SW480 (cell line): ENCODE measurements at regions not wholly inside any gene's neighbourhood (a gene's known extent, or its start where the extent isn't known, plus 50 kb on each side); places are given as distances from the start of the nearest gene placed in this dataset.
A peak's percentile ranks its signal among the peaks of the same experiment; 100 is the strongest.

ENCODE experiments used
- DNase-seq: peaks from one replicate; pipeline ENCODE4 v3.0.0-alpha.2; 2016; ENCODE audit warnings: low spot score

DNA sequence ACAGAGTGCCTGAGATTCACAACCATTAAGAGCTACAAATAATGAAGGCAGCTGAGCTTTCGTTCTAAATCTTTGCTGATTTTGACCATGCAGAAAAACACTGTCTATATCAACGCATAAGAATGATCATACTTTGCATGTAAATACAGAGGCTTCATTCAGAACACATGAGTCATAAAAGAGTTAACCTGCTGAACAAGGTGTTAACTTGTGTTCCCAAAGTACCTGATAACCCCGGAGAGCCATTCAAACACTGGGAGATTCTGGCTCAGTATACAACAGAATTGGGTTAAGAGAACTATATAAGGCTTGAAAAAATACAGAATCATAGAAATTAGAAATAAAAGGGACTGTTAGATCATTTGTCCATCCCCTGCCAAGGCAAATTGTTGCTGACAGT lies 964.3 kb upstream of the TENM3 start:
- peak; percentile 7 for DNase-seq

GRCh38 chr4:181281451-181281850 lies 961.8 kb upstream of the TENM3 start:
- DNase-seq = no peak

- peak; percentile 28 for DNase-seq
Measured at GRCh38 chr4:181289198-181289597, 954.0 kb upstream of the TENM3 start.

GRCh38 chr4:181291615-181292014 lies 951.6 kb upstream of the TENM3 start:
- no peak for DNase-seq

DNA sequence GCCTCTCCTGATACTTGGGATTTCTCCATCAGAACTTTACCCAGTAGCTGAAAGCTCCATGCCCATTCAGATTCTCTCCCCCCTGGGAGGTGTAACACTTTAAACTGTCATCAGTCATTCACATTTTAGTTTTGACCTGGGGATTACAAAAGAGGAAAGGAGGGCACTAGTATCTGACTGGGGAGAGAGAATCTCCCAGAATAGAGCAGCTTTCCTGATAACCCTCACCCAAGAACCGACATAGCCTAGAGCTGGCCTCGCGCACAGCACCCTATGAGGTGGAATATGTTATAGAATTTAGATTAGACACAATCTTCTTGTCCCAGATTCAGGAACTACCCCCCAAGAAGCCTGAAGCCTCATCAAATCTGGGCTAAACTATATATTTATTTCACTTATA lies 950.2 kb upstream of the TENM3 start:
- DNase-seq = no peak

GRCh38 chr4:181293541-181293940 lies 949.7 kb upstream of the TENM3 start:
- DNase-seq = no peak

DNA sequence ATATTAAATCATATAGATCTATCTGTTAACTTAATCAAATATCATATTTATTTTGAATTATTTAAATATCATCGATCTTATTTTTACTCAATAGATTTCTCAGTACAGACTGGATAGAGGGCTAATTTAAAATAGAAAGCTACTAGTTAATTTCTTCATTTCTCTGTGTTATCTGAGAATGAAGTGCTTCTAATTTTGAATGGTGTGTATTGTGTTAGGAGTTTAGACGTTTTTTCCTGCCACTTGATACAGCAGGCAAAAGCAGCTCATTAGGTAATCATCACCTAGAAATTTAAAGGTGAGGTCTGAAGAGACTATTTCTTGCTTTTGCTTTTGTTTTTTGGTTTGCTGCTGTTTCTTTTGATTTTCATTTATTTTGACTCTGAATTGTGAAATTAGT lies 948.8 kb upstream of the TENM3 start:
- no peak for DNase-seq

DNA sequence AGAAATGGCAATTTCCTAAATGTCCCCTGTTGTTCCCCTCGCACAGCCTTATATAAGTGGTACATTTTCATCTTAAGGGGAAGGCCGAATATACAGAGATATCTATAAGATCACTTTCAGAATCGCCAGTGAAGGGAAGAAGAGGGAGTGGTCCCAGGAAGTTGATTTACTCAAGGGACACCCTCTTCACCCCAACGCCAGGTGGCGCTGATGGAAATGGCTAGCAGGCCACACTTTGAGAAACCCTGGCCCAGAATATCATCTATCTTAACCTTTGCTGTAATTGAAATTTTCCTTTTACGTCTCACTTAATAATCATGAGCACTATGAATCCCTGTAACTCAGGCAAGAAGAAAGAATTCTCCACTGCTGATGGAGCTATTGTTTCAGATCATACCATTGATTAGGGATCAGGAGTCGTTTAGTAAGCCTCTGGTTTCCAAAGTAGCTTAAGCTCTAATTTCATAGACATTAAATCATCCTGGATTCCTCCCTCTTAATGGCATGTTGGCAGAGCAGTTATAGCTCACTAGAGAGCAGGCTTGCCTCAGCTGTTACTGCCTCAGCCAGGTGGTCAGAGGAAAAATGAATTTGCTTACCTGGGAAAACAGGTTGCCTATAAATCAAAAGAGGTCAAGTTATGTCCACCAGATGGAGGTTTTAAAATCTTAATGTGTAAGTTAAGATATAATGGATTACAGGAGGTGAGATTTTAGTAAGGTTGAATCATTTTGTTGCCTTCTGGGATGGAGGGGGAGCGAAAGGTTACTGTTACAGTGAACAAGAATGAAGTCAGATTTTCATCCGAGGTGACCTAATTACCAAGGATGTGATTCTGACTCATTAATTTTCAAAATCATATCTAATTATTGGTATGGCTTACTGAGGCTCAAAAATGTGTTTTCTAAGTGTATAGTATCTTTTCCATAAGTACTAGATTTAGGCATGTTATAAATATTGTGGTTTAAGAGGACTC lies 941.2 kb upstream of the TENM3 start:
- peak; percentile 26 for DNase-seq

DNA sequence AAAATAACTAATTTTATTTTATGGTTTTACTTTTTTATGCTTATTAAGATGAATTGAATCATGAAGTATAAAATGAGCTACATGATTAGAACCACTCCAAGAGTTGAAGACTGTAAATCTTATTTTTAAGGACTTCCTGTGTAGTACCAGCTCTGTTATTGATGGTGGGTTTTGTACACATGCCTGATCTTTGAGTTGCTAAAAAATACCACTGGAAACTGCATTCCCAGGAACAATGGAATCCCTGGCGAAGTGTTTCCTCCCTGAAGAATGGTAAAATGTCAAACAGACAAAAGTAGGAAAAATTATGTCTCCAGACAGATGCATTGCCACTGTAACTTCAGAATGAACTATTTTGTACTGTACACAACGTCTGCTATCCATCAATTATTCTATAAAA lies 935.4 kb upstream of the TENM3 start:
- DNase-seq = no peak

GRCh38 chr4:181308476-181309312 lies 934.5 kb upstream of the TENM3 start:
- no peak for DNase-seq

- no peak for DNase-seq
Measured at GRCh38 chr4:181312066-181312465, 931.1 kb upstream of the TENM3 start.

GRCh38 chr4:181319629-181320028 lies 923.6 kb upstream of the TENM3 start:
- DNase-seq = no peak

GRCh38 chr4:181323061-181323460 lies 920.1 kb upstream of the TENM3 start:
- DNase-seq = no peak

- no peak for DNase-seq
Measured at GRCh38 chr4:181330654-181331201, 912.5 kb upstream of the TENM3 start.

DNA sequence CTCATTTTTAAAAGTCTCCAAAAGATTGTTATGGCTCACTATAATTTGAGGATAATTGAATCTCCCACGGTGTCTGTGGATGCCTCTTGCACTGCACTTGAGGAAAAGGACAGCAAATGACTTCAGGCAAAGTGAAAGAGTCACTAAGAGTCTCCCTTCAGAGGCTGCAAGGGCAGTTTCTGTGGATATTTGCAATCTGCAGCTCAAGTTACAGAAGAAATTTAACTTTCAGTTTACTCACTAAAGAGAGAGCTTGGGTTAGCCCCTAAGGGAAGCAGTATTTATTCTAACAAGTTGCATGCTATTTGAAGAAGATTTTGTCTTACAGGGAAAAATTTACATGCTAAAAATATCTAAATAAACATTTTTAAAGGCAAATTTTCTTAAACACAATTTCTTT lies 912.0 kb upstream of the TENM3 start:
- no peak for DNase-seq

GRCh38 chr4:181345931-181346330 lies 897.3 kb upstream of the TENM3 start:
- DNase-seq = no peak

DNA sequence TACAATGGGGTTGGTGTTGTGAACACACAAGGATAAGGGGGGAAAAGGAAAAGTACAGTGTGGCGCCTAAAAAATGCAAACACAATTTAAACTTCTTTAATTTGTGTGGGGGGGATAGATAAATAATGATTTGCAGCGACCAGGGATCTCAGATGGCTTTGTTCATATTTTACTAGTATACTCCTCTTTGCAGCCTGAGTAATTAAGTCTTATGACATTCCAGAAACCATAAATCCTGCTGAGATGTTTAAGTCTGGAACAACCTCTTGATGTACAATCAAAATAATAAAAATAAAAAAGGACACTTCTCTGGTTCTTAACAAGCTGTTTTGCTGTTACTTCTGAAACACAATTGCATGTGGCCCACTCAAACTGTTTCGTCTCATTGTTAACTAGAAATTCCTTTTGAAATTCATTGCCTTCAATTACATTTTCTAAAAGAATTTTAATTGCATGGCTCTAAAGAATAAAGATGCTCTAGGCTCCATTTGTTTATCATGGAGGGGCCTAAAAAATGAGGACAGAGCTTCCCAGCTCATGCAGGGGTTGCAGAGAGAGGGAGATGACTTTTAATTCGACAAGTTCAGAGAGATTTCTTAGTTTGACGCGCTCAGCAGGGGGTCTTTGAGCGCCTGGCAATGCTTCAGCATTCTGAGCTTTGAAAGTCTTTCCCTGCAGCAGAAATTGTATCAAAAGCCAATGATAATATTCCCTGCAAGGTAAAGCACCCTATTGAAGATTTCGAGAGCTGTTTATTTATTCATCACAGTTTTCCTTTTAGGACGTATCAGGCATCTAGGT lies 892.4 kb upstream of the TENM3 start:
- no peak for DNase-seq

GRCh38 chr4:181364504-181364903 lies 878.7 kb upstream of the TENM3 start:
- peak; percentile 2 for DNase-seq

- no peak for DNase-seq
Measured at GRCh38 chr4:181365671-181366070, 877.5 kb upstream of the TENM3 start.

DNA sequence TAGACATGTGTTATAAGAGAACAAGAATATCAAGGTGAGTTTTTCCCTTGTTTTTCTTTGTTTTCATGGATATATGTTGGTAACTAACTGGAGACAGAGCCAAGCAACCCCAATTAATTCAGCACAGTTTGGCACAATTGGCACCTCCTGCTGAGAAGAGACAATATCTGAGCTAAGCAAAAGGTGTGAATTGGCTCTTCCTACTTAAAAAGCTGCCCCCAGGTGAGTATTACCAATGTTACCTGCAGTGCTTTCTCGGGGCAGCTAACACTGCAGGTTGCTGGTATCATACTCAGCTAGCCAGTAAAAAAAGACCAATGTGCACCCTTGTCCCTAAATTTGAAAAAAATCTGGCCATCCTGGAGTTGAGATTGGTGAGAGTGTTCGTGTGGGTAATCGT lies 871.2 kb upstream of the TENM3 start:
- no peak for DNase-seq

DNA sequence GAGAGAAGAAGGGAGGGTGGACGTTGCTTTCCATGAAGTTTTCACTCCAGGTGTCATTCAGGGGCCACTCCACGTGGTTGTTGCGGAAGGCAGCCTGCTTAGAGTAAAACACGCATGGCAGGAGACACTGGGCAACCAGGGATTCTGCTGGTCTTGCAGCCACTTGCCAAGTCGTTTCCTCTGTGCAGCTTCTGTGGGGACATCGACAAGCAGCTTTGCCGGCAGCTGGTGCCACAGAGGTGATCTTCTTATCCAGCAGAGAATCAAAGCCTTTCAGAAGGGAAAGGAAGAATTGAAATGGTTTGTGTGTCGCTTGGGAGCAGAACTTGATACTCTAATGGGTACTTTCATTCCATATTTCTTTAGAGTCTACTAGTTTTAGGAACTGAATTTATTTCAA lies 867.1 kb upstream of the TENM3 start:
- no peak for DNase-seq

GRCh38 chr4:181388061-181388460 lies 855.1 kb upstream of the TENM3 start:
- DNase-seq = no peak
